ENCODE measurements at regions not wholly inside any gene's neighbourhood (a gene's known extent, or its start where the extent isn't known, plus 50 kb on each side); places are given as distances from the start of the nearest gene placed in this dataset.

DNA sequence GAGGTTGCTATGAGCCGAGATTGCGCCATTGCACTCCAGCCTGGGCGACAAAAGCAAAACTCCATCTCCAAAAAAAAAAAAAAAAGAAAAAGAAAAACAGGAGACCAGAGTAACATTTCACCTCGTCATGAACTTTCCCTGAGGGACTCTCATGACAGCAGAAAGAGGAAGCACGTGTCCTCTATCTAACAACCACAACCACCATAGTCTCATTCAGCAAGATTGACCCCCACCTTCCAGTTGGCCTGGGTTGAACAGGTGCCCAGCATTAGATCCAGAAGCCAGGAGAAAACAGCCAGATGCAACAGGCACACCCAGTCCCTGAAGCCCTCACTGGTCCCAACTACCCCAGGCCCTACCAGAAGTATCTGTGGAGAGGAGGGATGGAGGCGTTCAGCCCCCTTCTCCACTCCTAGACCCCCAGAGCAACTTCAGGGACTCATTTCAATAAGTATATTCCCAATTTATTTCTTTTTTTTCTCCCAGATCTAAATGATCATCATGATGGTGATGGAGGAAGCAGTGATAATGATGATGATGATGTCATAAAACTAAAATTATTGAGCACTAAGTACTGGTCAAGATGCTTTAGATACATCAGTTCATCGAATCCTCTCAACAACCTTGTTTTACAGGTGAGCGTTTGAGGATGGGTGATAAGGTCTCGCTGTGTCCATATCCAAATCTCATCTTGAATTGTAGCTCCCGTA lies 235.0 kb downstream of the EFCAB11 start:
- TF ChIP-seq, protein P1, sequence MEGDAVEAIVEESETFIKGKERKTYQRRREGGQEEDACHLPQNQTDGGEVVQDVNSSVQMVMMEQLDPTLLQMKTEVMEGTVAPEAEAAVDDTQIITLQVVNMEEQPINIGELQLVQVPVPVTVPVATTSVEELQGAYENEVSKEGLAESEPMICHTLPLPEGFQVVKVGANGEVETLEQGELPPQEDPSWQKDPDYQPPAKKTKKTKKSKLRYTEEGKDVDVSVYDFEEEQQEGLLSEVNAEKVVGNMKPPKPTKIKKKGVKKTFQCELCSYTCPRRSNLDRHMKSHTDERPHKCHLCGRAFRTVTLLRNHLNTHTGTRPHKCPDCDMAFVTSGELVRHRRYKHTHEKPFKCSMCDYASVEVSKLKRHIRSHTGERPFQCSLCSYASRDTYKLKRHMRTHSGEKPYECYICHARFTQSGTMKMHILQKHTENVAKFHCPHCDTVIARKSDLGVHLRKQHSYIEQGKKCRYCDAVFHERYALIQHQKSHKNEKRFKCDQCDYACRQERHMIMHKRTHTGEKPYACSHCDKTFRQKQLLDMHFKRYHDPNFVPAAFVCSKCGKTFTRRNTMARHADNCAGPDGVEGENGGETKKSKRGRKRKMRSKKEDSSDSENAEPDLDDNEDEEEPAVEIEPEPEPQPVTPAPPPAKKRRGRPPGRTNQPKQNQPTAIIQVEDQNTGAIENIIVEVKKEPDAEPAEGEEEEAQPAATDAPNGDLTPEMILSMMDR (IDR thresholded peaks at IDR 0.05; ENCODE audit: low read length): no peak
- TF ChIP-seq EZH2 (IDR thresholded peaks at IDR 0.05; ENCODE audit: borderline replicate concordance, low read length): no peak

All from OCI-LY1 (cell line).